NCI-H446 (cell line): ENCODE measurements at regions not wholly inside any gene's neighbourhood (a gene's known extent, or its start where the extent isn't known, plus 50 kb on each side); places are given as distances from the start of the nearest gene placed in this dataset.
"Not testable (repeated sequence)": the region's sequence is repeated elsewhere in the genome, so short reads cannot be mapped to it uniquely, and the experiment has no call there.

ENCODE experiments used
- DNase-seq, 2 experiments: peaks; one replicate each; lab custom pipeline; 2025; lab: John Stamatoyannopoulos, UW

DNA sequence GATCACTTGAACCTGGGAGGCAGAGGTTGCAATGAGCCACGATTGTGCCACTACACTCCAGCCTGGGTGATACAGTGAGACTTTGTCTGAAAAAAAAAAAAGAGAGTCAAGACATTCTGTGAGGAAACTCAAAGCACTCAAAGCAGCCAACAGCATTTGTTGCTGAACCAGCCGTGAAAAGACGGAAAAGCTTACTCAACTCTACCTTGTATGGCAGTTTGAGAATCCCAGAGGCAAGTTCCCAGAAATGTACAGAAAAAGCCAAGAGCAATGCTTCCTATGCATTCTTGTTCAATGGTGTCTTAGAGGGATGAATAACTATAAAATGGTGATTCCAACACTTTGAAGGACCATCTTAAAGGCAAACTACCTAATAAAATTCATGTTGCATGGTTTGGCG lies 170.2 kb downstream of the HSD17B3 start:
- DNase-seq: no peak

DNA sequence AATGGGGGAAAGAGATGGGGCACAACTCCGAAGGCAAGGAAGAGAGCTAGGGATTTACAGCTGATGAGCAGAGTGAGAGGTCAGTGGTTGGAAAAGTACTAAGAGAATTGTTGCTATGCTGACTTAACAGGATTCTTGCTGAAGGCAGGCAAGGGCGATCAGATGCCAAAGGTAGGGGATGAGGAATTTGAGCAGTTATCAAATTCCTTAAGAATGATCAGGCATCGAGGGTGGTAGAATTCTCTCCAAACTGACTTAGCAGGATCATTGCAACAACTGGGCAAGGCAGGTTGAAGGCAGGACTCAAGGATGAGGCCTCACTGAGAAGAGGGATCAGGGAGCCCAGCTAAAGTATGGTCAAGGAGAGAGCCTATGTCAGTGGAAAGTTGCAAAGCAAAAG lies 171.0 kb downstream of the HSD17B3 start:
- no peak for DNase-seq

DNA sequence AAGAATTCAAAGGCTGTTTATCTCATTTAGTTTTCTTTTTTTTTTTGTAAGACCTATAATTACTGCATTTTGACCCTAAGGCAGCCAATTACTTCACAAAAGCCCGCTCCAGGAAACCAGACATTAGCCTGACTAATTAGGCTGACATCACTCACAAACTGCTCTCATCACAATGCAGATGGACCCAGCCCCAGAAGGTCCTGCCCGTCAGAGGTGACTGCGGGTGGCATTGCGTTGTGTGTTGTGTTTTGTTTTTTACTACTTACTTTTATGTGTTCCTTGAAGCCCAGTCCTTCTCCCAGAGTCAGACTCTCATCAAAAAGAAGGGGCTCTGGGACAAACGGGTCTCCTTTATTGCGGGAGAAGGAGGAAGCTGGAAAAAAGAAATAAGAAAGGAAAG lies 172.2 kb downstream of the HSD17B3 start:
- no peak for DNase-seq

DNA sequence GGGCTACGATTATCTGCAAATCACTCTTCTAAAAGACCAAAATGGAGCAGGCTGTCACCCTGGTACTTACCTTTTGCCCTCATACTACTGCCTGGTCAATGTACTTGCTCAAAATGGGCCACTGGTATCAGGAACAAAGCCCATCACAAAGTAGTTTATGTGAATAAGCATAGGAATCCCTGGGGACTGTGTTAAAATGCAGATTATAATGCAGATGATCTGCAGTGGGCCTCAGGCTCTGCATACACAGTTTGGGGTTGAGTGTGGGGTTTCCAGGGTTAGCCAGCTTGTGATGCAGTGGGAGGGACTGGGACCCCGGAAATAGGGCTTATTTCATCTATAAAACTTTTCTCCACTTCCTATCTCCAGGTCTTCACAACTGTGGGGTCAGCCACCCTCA lies 173.1 kb downstream of the HSD17B3 start:
- no peak for DNase-seq

DNA sequence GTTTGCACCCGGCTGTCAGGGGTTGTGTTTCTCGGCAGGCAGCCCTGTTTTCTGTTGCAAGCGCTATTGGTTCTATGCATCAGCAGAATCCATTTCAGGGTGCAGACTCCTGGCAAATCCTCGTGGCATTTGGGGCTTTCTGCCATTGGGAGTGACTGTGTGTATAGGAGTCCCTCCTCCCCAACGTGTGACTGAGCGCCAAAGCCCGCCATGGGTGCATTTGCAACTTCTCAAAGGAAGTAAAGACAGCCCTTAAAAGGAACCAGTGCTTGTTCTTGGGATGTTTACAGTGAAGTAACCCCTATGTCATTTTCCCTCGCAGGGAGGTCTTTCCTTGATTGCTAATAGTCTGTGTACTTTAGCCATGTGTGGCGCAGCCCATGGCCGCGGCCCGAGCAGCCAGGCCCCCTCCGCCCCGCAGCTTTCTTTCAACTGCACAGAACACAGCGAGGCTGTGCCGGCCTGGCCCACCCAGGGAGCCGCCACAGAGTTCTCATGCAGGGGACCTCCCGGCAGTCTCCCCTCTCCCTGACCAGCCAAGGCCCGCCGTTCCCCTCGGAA lies 175.6 kb downstream of the HSD17B3 start:
- no peak for DNase-seq

DNA sequence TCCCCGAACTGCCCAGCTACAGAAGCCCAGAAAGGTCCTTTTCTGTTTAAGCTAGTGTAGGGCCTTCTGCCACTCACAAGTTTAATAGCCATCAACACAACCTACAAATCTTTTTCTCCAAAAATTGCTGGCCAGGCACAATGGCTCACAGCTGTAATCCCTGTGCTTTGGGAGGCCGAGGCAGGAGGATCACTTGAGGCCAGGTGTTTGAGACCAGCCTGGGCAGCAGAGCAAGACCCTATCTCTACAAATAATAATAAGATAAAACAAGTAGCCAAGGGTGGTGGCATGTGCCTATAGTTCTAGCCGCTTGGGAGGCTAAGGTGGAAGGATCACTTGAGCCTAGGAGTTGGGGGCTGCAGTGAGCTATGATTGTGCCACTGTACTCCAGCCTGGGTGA lies 176.4 kb downstream of the HSD17B3 start:
- no peak for DNase-seq

DNA sequence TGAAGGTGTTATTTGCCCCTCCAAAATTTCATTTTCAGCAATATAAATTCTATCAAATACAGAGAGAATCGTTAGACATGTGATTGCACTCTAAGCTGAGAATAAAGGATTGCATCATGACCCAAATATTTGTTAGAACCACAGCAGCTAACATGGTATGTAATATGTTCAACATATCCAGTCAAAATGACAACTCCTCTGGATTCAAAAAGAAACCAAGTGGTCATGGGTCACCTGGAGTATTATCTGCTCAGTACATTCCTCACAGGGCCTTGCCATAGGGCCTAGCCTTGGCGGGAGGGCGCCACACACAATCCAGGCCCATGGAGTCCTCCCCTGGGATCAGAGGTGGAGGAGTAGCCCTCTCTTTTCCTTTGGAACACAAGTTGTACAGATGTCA lies 179.2 kb downstream of the HSD17B3 start:
- no peak for DNase-seq

DNA sequence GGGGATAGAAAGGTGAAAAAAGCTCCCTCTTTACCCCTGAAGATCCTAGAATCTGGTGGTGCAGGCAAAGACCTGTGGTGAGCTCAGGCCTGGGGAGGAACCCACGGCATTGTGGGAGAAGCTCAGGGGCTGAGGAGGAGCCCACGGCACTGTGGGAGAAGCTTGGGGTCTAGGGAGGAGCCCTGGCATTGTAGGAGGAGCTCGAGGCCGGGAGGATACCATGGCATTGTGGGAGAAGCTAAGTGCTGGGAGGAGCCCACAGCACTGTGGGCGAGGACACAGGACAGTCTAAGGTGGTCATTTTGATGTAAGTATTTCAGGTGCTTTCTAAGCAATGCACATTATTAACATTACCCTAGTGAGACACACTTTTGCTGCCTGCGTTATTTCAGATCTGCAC lies 179.7 kb downstream of the HSD17B3 start:
- no peak for DNase-seq

DNA sequence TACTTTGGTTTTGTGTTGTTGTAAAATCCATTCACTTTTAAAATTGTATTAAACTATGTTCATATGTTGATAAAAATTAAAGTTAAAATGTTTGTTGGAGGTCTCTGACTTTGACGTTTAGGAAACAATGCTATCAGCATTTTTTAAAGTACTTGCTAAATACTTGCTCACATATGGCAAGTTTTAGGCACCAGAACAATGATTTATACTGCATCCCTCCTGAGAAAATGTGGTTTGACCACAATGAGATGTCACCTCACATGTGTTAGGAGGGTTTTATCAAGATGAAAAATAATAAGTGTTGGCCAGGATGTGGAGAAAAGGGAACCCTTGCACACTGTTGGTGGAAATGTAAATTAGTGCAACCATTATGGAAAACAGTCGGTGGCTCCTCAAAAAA lies 180.8 kb downstream of the HSD17B3 start:
- DNase-seq: no peak

DNA sequence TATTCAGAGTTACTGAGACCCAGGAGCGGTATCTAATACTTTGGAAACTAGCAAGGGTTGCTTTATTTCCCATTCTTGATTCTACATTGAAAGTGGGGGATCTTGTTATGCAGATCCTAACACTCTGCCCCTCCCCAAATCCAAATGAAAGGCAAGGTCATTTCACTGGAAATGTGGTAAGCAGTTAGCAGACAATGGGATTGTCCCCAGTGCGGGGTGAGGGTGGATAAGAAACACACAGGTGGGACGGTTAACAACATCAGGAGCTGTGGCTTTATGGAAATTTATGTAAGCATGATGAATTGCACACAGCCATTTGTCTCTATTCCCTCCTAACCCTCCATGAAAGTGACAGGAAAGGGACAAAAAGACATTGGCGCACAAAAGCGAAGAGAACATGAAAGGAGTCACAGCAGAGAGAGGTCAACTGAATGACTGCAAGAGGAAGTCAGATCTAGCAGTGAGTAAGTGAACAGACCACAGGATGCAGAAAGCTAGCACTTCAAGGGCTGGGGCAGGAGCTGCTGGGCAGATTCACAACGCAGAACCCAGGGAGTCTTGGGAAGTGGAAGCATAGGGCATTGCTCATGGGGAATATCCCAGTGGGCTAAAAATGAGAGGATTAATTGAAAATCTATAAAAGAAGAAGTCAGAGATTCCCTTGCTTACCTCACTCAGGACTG lies 184.4 kb downstream of the HSD17B3 start:
- no peak for DNase-seq

DNA sequence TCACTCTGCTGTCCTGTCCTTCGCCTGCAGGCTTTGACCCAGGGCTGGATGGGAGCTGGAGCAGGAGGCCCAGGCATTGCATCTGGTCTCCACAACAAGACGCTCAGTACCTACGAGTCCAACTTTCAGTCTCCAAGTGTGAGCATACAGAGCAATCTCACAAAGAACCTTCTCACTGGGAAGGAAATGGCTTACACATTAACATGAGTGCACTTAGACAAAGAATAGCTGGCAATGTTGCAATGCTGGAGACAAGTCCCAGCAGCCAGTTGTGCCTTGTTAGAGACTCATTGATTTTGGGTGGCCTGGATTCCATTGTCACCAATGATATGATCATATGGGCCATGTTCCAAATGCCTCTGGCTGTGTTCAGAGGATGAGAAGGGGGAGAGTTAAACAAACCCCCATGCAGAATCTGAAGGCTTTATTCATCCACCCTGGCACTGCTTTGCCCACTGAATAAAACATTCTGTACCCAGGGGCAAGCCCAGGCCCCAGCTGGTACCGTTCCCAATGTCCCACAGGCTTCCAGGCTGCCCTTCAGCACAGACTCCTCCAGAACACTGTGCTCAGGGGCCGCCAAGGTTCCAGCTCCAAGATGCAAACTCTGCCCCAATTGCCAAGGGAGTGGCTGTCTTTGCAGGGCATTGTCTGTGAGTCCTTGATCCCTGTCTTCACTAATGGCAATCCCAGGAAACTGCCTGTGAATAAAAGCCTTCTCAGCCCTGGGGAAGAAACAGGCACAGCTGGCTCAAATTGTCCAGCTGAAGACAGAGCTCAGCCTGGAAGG lies 185.5 kb downstream of the HSD17B3 start:
- DNase-seq: no peak

DNA sequence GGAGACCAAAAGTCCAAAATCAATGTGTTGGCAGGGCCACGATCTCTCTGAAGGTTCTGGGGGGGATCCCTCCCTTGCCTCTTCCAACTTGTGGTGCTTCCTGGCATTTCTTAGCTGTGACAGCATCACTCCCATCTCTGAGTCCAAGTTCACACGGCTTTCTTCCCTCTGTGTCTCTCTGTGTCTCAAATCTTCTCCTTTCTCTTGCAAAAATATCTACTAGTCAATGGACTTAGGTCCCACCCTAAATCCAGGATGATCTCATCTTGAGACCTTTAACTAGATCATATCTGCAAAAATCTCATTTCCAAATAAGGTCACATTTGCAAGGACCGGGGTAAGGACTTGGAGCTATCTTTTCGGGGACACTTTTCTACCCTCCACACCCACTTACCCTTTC lies 186.1 kb downstream of the HSD17B3 start:
- DNase-seq: no peak

DNA sequence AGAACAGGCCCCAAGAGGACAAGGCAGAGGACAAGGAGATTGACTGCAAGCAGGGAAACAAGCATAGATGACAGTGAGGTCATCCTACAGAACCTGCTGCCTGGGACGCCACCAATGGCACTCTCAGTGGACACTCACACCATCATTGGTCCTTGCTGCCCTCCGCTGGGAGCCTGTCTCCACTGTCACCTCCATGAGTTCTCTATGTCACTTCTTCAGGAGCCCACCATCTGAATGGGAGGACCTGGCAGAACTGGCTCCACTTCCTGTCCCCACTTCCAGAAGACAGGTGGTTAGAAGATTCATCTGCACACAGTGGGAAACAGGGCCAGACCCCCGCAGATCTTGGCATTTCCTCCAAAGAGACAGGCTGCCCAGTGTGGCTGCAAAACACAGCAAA lies 188.9 kb downstream of the HSD17B3 start:
- no peak for DNase-seq

DNA sequence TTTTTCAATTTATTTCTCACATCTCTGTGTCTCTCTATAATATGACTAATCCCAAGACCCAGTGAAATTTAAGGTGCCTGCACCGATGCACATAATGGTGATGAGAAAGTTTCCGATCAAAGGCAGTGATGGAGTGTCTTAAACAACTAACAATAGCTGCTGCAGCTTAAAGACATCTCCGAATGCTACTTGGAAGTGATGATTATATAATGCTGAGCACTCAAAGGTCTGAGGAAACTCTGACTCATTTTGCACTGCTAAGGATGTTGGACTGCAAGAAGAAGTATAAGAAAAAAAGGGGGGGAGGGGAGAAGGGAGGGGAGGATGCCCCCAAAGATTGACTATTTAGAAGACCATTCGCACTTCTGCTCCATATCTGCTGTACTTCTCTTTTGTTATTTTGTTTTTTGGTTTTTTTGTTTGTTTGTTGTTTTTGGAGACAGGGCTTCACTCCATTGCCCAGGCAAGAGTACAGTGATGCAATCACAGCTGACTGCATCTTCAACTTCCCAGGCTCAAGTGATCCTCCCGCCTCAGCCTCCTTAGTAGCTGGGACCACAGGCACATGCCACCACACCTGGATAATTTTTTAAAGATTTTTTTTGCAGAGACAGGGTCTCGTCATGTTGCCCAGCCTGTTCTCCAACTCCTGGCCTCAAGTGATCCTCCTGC lies 192.2 kb downstream of the HSD17B3 start:
- no peak for DNase-seq

DNA sequence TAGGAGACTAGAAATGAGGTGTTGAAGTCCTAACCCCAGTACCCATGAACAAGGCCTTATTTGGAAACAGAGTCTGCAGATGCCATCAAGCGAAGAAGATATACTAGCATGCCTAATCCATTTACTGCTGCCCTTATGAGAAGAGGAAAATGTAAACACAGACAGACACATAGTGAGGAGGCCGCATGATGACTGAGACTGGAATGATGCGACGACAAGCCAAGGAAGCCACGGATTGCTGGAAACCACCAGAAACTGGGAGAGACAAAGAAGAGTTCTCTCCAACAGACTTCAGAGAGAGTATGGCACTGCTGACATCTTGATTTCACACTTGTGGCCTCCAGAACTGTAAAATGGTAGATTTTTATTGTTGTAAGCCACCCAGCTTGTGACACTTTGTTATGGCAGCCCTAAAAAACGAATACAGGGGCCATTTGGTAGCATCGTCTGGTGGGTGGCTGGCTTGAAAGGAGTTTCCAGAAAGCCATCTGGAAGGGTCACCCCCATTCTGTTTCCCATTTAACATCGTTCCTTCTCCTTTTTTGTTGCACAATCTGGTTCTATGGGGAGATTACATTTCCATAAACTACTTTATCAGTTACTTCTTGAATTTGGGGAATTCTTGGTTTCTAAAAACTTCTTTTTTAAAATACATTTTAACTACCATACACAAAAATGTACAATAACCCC lies 193.1 kb downstream of the HSD17B3 start:
- DNase-seq: no peak

DNA sequence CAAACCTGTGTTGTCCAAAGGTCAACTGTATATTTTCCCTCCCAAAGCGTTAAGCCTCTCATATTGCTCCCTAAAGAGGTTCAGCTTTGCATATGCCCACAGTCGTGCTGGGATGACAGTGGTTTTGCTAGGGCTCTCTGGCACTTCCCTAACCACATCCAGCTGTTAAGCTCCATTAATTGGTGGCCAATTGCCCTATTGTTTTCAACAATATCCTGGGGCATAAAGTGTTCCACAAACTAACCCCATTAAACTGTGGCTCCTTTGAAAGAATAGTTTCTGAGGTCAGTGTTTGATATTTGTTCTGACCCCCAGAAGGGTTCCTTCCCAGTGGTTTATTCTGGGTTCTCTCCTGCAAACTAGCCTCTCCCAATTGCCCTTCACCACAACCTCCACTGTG lies 194.5 kb downstream of the HSD17B3 start:
- DNase-seq: no peak

DNA sequence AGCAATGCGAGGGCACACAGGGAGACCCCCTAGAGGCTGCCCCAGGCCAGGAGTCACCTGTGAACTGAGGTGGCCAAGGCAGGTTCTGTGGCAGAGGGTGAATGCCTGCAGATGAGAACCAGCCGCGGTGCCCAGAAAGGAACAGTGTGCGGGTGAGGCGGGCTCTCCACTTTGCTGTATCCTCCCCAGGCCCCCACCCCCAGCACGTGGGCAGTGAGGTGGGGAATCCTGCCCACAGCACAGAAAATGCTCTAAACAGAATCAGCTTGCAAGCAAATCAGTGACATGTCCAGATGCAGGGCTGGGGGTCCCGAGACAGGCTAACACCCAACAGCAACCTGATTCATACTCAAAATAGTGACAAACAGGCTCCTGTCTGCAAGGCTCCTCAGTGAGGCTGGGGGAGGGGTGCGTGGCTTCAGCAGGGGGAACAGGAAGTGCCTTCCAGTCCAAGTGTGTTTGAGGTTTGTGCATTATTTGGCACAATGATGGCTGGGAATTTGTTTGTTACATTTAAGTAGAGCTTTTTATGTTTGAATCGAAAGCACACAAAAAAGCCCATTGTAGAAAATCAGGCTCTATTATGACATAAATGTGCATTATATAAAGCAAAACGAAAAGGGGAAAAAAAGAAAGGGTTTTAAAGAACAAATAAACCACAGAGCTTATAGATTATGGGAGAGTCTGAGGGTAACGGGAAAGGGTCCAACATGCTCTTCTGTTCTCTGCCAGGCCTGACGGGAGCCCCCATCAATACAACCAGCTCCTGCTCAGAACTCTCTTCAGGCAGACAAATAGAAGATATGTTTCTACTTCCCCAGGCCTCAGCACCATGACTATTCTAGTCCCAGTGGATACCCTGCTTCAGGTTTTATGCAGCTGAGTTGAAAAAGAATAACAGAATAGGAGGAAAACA lies 201.3 kb downstream of the HSD17B3 start:
- no peak for DNase-seq

DNA sequence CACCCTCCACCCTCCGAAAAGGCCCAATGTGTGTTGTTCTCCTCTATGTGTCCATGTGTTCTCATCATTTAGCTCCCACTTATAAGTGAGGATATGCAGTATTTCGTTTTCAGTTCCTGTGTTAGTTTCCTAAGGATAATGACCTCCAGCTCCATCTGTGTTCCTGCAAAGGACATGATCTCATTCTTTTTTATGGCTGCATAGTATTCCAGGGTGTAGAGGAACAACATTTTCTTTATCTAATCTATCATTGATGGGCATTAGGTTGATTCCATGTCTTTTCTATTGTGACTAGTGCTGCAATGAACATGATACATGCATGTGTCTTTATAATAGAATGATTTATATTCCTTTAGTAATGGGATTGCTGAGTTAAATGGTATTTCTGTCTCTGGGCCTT lies 211.3 kb downstream of the HSD17B3 start:
- DNase-seq: not testable (repeated sequence)

DNA sequence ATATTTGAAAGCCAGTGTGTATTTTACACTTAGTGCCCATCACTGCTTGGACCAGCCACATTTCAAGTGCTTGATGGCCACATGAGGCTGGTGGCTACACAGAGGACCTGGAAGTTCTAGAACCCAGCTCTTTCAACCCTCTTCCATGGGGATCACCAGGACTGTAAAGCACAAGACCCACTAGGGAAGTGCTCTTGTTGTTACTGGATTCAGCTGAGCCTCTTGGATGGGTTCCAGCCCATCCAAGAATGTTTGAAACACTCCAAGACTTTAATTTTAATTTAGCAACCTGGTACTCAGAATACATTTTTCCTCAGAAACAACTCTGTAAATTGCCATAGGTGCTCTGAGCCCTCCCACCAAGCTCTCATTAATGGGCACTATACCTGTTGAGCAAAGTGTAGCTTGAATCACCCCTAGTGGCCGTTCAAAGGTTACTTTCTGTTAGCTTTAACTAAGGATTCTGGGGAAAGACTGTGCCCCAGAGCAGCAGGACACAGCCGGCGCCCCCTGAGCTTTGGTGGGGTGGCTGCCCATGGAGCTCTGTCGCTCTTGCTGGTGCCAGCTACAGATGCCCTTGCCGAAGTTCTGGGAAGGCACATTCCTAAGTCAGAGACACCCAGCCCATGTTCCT lies 212.4 kb downstream of the HSD17B3 start:
- DNase-seq: no peak

DNA sequence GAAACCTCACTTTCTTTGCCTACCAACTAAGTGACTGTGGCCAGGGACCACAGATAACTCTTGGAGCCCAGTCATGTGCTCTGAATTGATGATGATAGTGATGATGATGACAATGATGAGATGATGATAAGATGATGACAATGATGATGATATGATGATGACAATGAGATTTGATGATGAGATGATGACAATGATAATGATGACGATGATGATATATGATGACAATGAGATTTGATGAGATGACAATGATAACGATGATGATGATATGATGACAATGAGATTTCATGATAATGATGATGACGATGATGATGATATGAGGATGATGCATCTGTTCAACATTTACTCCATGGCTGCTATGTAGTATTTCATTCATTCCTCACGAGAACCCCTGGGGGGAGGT lies 213.0 kb downstream of the ERCC6L2 start:
- DNase-seq: no peak
